ENCODE measurements at regions not wholly inside any gene's neighbourhood (a gene's known extent, or its start where the extent isn't known, plus 50 kb on each side); places are given as distances from the start of the nearest gene placed in this dataset.

- no peak for DNase-seq (ENCODE audit: low spot score)
- no peak overlapping the region for H3K9ac ChIP-seq (ENCODE audit: insufficient read depth, low read depth, low read length)
- WGBS (ENCODE audit: low lambda C conversion rate): 28% methylated on average over 5 of the region's 5 CpGs
- H3K36me3 ChIP-seq (replicated peaks in 1 of 2; ENCODE audit: control insufficient read depth in 1 of 2, insufficient read depth in 2 of 2, low read length in 2 of 2): no peaks in the 10 kb centered on the region
- no peaks in the 10 kb centered on the region for H3K79me2 ChIP-seq (ENCODE audit: insufficient read depth, low read length)
- H3K4me3 ChIP-seq (replicated peaks in 1 of 3; ENCODE audit: insufficient read depth in 1 of 3, low read depth in 2 of 3, low read length in 3 of 3): no peak overlapping the region
- no peaks in the 10 kb centered on the region for H3K27me3 ChIP-seq (ENCODE audit: control insufficient read depth in 1 of 2, insufficient read depth in 2 of 2, low read length in 2 of 2)
- ATAC-seq: no peak
- H2AFZ ChIP-seq (ENCODE audit: low read length): no peak overlapping the region
- in situ Hi-C loops (cut with HindIII; ENCODE audit: extremely low pct_ligation_motif_present, low pct_unique_long_range_greater_than_20kb) (no loop called here), intact Hi-C loops (cut with micrococcal nuclease; ENCODE audit: unreplicated experiment) (no loop called here)
- POLR2A ChIA-PET: no interaction called here
- TF ChIP-seq HNRNPUL1 (IDR thresholded peaks at IDR 0.05; ENCODE audit: low read depth, low read length) (no peak), IKZF5 (CRISPR knock-in tag; IDR thresholded peaks at IDR 0.05) (no peak), ZNF790 (CRISPR knock-in tag; IDR thresholded peaks at IDR 0.05; ENCODE audit: borderline replicate concordance) (no peak), SP140L (CRISPR knock-in tag; IDR thresholded peaks at IDR 0.05; ENCODE audit: borderline replicate concordance) (no peak), KAT7 (CRISPR knock-in tag; IDR thresholded peaks at IDR 0.05; ENCODE audit: borderline replicate concordance) (no peak), ONECUT2 (CRISPR knock-in tag; IDR thresholded peaks at IDR 0.05) (no peak), ZUFSP (CRISPR knock-in tag; IDR thresholded peaks at IDR 0.05; ENCODE audit: borderline replicate concordance) (no peak), ZFP41 (CRISPR knock-in tag; IDR thresholded peaks at IDR 0.05; ENCODE audit: borderline replicate concordance) (no peak), GZF1 (CRISPR knock-in tag; IDR thresholded peaks at IDR 0.05) (no peak), ZNF615 (CRISPR knock-in tag; IDR thresholded peaks at IDR 0.05; ENCODE audit: borderline replicate concordance) (no peak), ZC3H4 (CRISPR knock-in tag; IDR thresholded peaks at IDR 0.05; ENCODE audit: borderline replicate concordance) (no peak), DBP (CRISPR knock-in tag; IDR thresholded peaks at IDR 0.05; ENCODE audit: not compliant biosample characterization) (no peak), PHF20 (CRISPR knock-in tag; IDR thresholded peaks at IDR 0.05) (no peak), CEBPB (IDR thresholded peaks at IDR 0.05; ENCODE audit: borderline replicate concordance, low read depth, low read length) (no peak)
- TF ChIP-seq, protein P1, sequence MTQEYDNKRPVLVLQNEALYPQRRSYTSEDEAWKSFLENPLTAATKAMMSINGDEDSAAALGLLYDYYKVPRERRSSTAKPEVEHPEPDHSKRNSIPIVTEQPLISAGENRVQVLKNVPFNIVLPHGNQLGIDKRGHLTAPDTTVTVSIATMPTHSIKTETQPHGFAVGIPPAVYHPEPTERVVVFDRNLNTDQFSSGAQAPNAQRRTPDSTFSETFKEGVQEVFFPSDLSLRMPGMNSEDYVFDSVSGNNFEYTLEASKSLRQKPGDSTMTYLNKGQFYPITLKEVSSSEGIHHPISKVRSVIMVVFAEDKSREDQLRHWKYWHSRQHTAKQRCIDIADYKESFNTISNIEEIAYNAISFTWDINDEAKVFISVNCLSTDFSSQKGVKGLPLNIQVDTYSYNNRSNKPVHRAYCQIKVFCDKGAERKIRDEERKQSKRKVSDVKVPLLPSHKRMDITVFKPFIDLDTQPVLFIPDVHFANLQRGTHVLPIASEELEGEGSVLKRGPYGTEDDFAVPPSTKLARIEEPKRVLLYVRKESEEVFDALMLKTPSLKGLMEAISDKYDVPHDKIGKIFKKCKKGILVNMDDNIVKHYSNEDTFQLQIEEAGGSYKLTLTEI (CRISPR knock-in tag; conservative IDR thresholded peaks at IDR 0.05): no peak
- no peak overlapping the region for H3K27ac ChIP-seq (ENCODE audit: extremely low read length, insufficient read depth, low read length)
- H4K20me1 ChIP-seq (ENCODE audit: insufficient read depth, low read length): no peaks in the 10 kb centered on the region
- no peaks in the 10 kb centered on the region for H3K4me1 ChIP-seq (ENCODE audit: insufficient read depth, low read length)
- H3K4me2 ChIP-seq (ENCODE audit: low read depth, low read length): no peak overlapping the region
- CTCF ChIA-PET (ENCODE audit: low intra/inter-chr PET ratio, low total read pairs): no interaction called here
- no peak for FAIRE-seq
- no TSS peak for BruUV-seq (replicated peaks)
- no peaks in the 10 kb centered on the region for H3K9me3 ChIP-seq (ENCODE audit: low read length)
Measured at GRCh38 chr5:88558366-88558765, 289.7 kb upstream of the TMEM161B start.
